ENCODE measurements at regions not wholly inside any gene's neighbourhood (a gene's known extent, or its start where the extent isn't known, plus 50 kb on each side); places are given as distances from the start of the nearest gene placed in this dataset.
"Not testable (repeated sequence)": the region's sequence is repeated elsewhere in the genome, so short reads cannot be mapped to it uniquely, and the experiment has no call there.

DNA sequence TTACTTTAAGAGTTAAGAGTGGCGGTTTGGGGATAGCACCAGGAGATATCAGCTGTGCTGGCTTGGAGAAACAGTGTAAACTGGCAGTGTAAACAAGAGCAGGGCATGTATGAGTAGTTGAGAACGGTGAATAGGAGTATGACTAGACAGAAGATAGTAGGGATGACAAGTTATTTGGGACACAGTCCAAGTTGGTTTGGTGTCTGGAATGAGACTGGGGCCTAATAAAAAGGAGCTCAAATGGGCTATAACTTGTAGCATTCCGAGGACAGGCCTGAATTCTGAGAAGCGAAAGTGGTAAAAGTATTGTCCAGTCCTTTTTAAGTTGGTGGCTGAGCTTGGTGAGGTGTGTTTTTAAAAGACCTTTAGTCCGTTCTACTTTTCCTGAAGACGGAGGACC is 883.9 kb upstream of the CITED2 start:
- H3K27me3 Mint-ChIP-seq; H3K27ac Mint-ChIP-seq; DNase-seq; H3K4me3 Mint-ChIP-seq; H3K36me3 Mint-ChIP-seq (ENCODE audit: low read depth); CTCF ChIA-PET; POLR2A ChIA-PET; H3K9me3 Mint-ChIP-seq; H3K4me1 Mint-ChIP-seq: not testable (repeated sequence)

DNA sequence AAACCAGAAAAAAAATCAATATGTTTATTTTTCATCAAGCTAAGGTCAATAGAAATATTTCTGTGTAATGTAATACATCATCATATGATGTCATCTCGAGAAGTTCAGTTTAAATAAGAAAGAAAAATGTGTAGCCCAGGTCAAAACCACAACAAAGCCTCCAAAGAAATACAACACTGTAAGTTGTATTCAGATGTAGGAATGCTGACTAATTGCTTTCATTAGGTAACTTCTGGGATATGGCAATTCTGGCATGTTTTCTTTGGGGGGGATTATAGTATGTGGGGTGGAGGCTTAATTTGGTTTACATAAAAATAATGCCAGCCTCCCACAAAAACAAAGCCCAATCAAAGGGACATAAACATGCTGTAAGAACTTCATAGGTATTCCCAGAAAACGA is 881.8 kb upstream of the CITED2 start:
- H3K9me3 Mint-ChIP-seq: no peaks in the 10 kb centered on the region
- H3K4me3 Mint-ChIP-seq: no peak overlapping the region
- ChIA-PET POLR2A (no interaction called here), CTCF (no interaction called here)
- no peak for DNase-seq
- H3K36me3 Mint-ChIP-seq (ENCODE audit: low read depth): no peaks in the 10 kb centered on the region
- no peaks in the 10 kb centered on the region for H3K4me1 Mint-ChIP-seq
- H3K27ac Mint-ChIP-seq: no peak overlapping the region
- H3K27me3 Mint-ChIP-seq: no peaks in the 10 kb centered on the region

- Mint-ChIP-seq H3K27ac (no peak overlapping the region), H3K9me3 (no peaks in the 10 kb centered on the region), H3K4me1 (no peaks in the 10 kb centered on the region), H3K4me3 (no peak overlapping the region), H3K27me3 (no peaks in the 10 kb centered on the region), H3K36me3 (ENCODE audit: low read depth) (no peaks in the 10 kb centered on the region)
- ChIA-PET POLR2A (no interaction called here), CTCF (no interaction called here)
- no peak for DNase-seq
Measured at GRCh38 chr6:140253096-140253495, 878.6 kb upstream of the CITED2 start.

DNA sequence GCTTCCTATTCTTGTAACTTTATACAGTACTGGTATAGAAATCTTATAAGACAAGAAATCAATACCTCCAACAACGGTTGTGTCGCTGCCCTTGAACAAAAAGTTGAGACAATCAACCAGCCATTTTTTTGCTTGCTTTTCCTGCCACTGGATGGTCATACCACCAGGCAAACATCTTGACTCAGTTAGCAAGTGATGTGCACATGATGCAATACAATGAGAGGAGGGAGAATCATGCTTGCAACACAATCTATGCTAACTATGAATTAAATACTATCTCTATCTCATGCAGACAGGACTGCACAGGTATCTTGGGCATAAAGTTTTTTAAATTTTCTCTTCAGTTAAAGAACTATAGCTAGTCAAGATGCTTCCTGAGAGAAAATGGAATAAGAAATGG is 877.7 kb upstream of the CITED2 start:
- Mint-ChIP-seq H3K36me3 (ENCODE audit: low read depth) (no peaks in the 10 kb centered on the region), H3K27ac (no peak overlapping the region), H3K27me3 (no peaks in the 10 kb centered on the region), H3K4me1 (no peaks in the 10 kb centered on the region), H3K4me3 (no peak overlapping the region), H3K9me3 (no peaks in the 10 kb centered on the region)
- DNase-seq: no peak
- ChIA-PET POLR2A (no interaction called here), CTCF (no interaction called here)

GRCh38 chr6:140245296-140246040 is 871.0 kb upstream of the CITED2 start:
- ChIA-PET CTCF (no interaction called here), POLR2A (no interaction called here)
- Mint-ChIP-seq H3K4me1 (no peaks in the 10 kb centered on the region), H3K9me3 (no peaks in the 10 kb centered on the region), H3K36me3 (ENCODE audit: low read depth) (no peaks in the 10 kb centered on the region), H3K27ac (no peak overlapping the region), H3K4me3 (no peak overlapping the region), H3K27me3 (no peaks in the 10 kb centered on the region)
- no peak for DNase-seq

GRCh38 chr6:140237251-140237650 is 862.8 kb upstream of the CITED2 start:
- H3K9me3 Mint-ChIP-seq: no peaks in the 10 kb centered on the region
- H3K4me1 Mint-ChIP-seq: no peaks in the 10 kb centered on the region
- CTCF ChIA-PET: no interaction called here
- no peaks in the 10 kb centered on the region for H3K36me3 Mint-ChIP-seq (ENCODE audit: low read depth)
- no peaks in the 10 kb centered on the region for H3K27me3 Mint-ChIP-seq
- no peak overlapping the region for H3K4me3 Mint-ChIP-seq
- H3K27ac Mint-ChIP-seq: no peak overlapping the region
- POLR2A ChIA-PET: no interaction called here
- no peak for DNase-seq

GRCh38 chr6:140236732-140237131 is 862.3 kb upstream of the CITED2 start:
- no peaks in the 10 kb centered on the region for H3K36me3 Mint-ChIP-seq (ENCODE audit: low read depth)
- ChIA-PET CTCF (no interaction called here), POLR2A (no interaction called here)
- H3K9me3 Mint-ChIP-seq: no peaks in the 10 kb centered on the region
- H3K4me1 Mint-ChIP-seq: no peaks in the 10 kb centered on the region
- H3K27ac Mint-ChIP-seq: no peak overlapping the region
- H3K4me3 Mint-ChIP-seq: no peak overlapping the region
- no peaks in the 10 kb centered on the region for H3K27me3 Mint-ChIP-seq
- no peak for DNase-seq

DNA sequence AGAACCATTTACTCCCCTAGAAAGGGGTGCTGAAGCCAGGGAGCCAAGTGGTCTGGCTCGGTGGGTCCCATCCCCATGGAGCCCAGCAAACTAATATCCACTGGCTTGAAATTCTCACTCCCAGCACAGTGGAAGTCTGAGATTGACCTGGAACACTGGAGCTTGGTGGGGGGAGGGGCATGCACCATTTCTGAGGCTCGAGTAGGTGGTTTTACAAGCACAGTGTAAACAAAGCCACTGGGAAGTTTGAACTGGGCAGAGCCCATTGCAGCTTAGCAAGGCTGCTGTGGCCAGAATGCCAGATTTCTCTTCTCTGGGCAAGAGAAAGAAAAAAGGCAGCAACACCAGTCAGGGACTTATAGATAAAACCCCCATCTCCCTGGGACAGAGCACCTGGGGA is 855.8 kb upstream of the CITED2 start:
- no peaks in the 10 kb centered on the region for H3K36me3 Mint-ChIP-seq (ENCODE audit: low read depth)
- DNase-seq: no peak
- no peak overlapping the region for H3K4me3 Mint-ChIP-seq
- no peaks in the 10 kb centered on the region for H3K27me3 Mint-ChIP-seq
- peaks cover 2% of the 10 kb centered on the region for H3K9me3 Mint-ChIP-seq
- ChIA-PET CTCF (interaction anchor here (0.6 kb wide), 1 partner anchor 10 kb away, joined by 3 read pairs; no protein-coding TSS in a partner anchor), POLR2A (no interaction called here)
- no peak overlapping the region for H3K27ac Mint-ChIP-seq
- H3K4me1 Mint-ChIP-seq: no peaks in the 10 kb centered on the region

- POLR2A ChIA-PET: no interaction called here
- no peaks in the 10 kb centered on the region for H3K27me3 Mint-ChIP-seq
- H3K4me1 Mint-ChIP-seq: no peaks in the 10 kb centered on the region
- no peak for DNase-seq
- no peak overlapping the region for H3K4me3 Mint-ChIP-seq
- CTCF ChIA-PET: no interaction called here
- H3K36me3 Mint-ChIP-seq (ENCODE audit: low read depth): no peaks in the 10 kb centered on the region
- no peak overlapping the region for H3K27ac Mint-ChIP-seq
- H3K9me3 Mint-ChIP-seq: peaks cover 2% of the 10 kb centered on the region
Measured at GRCh38 chr6:140228491-140228890, 854.0 kb upstream of the CITED2 start.

GRCh38 chr6:140226637-140227036 is 852.2 kb upstream of the CITED2 start:
- H3K4me3 Mint-ChIP-seq: no peak overlapping the region
- CTCF ChIA-PET: no interaction called here

DNA sequence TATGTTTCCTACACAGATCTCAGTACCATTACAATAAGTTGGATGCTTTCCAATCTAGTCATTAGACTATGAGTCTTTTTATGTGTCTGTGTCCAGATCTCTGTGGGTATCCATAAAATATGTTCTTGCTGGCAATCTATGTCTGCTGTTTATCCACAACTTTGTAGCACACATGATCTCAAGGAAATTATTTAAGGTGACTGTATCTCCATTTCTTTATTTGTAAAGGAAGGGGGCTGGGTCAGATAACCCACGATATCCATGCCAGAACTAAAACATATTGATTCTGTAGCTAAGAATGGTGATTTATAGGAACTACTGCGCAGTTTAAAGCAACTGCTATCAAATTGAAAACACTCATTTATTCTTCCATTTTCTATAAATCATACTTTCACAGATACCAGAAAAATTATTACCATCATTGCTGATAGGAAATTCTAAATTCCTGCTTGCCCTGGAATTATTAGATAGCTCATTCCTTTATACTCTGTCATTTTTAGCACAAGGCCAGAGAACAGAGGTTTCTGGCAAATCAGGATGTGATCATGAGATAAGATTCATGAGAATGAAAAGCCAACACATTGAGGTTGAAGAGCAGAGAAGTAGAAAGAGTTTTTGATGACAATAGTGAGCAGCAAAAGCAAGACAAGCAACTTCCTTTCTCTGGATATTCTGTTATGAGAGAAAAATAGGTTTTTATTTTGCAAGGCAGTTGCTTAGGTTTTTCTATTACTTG is 851.4 kb upstream of the CITED2 start:
- Mint-ChIP-seq H3K27ac (no peak overlapping the region), H3K4me1 (no peaks in the 10 kb centered on the region), H3K36me3 (ENCODE audit: low read depth) (no peaks in the 10 kb centered on the region), H3K9me3 (no peaks in the 10 kb centered on the region), H3K4me3 (no peak overlapping the region), H3K27me3 (no peaks in the 10 kb centered on the region)
- POLR2A ChIA-PET: no interaction called here
- CTCF ChIA-PET: no interaction called here
- no peak for DNase-seq

More at GRCh38 chr6:140226637-140227036, 852.2 kb upstream of the CITED2 start:
- POLR2A ChIA-PET: no interaction called here
- Mint-ChIP-seq H3K27ac (no peak overlapping the region), H3K9me3 (peaks cover 2% of the 10 kb centered on the region), H3K36me3 (ENCODE audit: low read depth) (no peaks in the 10 kb centered on the region), H3K27me3 (no peaks in the 10 kb centered on the region), H3K4me1 (no peaks in the 10 kb centered on the region)
- no peak for DNase-seq

DNA sequence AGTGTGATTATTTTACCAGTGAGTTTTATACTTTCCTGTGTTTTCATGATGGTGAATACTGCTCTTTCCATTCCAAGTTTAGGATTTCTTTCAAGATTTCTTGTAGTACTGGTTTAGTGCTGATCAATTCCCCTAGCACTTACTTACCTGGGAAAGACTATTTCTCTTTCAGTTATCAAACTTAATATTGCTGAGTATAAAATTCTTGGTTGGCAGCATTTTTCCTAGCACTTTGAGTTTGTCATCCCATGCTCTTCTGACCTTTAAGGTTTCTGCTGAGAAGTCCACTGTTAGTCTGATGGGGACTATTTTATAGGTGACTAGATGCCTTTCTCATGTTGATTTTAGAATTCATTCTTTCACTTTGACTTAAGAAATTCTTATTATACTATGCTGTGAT is 842.8 kb upstream of the CITED2 start:
- H3K27ac Mint-ChIP-seq: no peak overlapping the region
- POLR2A ChIA-PET: no interaction called here
- peaks cover 12% of the 10 kb centered on the region for H3K9me3 Mint-ChIP-seq
- CTCF ChIA-PET: no interaction called here
- no peak for DNase-seq
- H3K4me1 Mint-ChIP-seq: no peaks in the 10 kb centered on the region
- no peaks in the 10 kb centered on the region for H3K36me3 Mint-ChIP-seq (ENCODE audit: low read depth)
- no peaks in the 10 kb centered on the region for H3K27me3 Mint-ChIP-seq
- no peak overlapping the region for H3K4me3 Mint-ChIP-seq

- Mint-ChIP-seq H3K4me1 (no peaks in the 10 kb centered on the region), H3K9me3 (no peaks in the 10 kb centered on the region), H3K4me3 (no peak overlapping the region), H3K27me3 (no peaks in the 10 kb centered on the region), H3K36me3 (ENCODE audit: low read depth) (no peaks in the 10 kb centered on the region), H3K27ac (no peak overlapping the region)
- no peak for DNase-seq
- ChIA-PET POLR2A (no interaction called here), CTCF (no interaction called here)
Measured at GRCh38 chr6:140209775-140210174, 835.3 kb upstream of the CITED2 start.

- Mint-ChIP-seq H3K36me3 (ENCODE audit: low read depth) (no peaks in the 10 kb centered on the region), H3K4me3 (no peak overlapping the region), H3K9me3 (no peaks in the 10 kb centered on the region), H3K4me1 (no peaks in the 10 kb centered on the region), H3K27me3 (no peaks in the 10 kb centered on the region), H3K27ac (no peak overlapping the region)
- CTCF ChIA-PET: no interaction called here
- DNase-seq: no peak
- POLR2A ChIA-PET: no interaction called here
Measured at GRCh38 chr6:140208286-140208685, 833.8 kb upstream of the CITED2 start.

Data from activated CD4-positive, alpha-beta T cell treated with anti-CD3 and anti-CD28 coated beads, Interleukin-2, amount 10 ng/mL, durations not matched to agents 7 days and 5 days (primary cell).